ENCODE measurements at regions not wholly inside any gene's neighbourhood (a gene's known extent, or its start where the extent isn't known, plus 50 kb on each side); places are given as distances from the start of the nearest gene placed in this dataset.

DNA sequence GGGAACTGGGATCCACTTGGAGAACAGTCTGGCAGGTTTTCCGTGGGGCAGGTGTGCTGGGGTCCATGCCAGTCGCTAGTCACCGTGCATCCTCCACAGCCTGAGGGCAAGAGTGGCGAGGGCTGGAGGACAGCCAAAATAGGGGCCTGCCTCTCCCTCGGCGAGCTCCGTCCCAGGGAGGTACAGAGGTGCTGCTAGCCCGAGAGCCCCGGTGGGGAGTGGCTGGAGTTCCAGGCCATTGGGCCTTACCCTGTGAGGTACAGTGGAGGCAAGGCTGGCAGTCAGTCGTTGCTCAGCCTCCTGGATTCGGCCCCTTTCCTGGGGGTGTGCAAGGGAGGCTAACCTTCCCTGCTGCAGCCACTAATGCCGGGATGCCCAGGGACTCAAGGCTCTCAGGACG is 406.6 kb downstream of the CMPK2 start:
- H2AFZ ChIP-seq (ENCODE audit: control insufficient read depth, low read length), result no peak overlapping the region
- H3K36me3 ChIP-seq (ENCODE audit: control insufficient read depth in 2 of 2, extremely low read depth in 1 of 2, insufficient read depth in 2 of 2, low read length in 2 of 2), result no peaks in the 10 kb centered on the region
- no peaks in the 10 kb centered on the region for H3K4me1 ChIP-seq (ENCODE audit: control insufficient read depth, extremely low read depth, insufficient read depth, low read length)
- FAIRE-seq, result no peak
- H3K27ac ChIP-seq (ENCODE audit: control insufficient read depth, insufficient read depth, low read length), result no peak overlapping the region
- H3K79me2 ChIP-seq (ENCODE audit: control insufficient read depth, insufficient read depth, low read length), result no peaks in the 10 kb centered on the region
- H3K9me1 ChIP-seq (ENCODE audit: control insufficient read depth, extremely low read depth, insufficient read depth, low read length), result no peaks in the 10 kb centered on the region
- dilution Hi-C loops (cut with MboI; ENCODE audit: extremely low pct_ligation_motif_present, low sequenced_read_pairs), result no loop called here
- H3K27me3 ChIP-seq (ENCODE audit: control insufficient read depth, extremely low read depth, insufficient read depth, low read length), result no peaks in the 10 kb centered on the region
- no peak overlapping the region for H3K4me2 ChIP-seq (ENCODE audit: control insufficient read depth, extremely low read depth, insufficient read depth, low read depth, low read length)
- no peaks in the 10 kb centered on the region for H4K20me1 ChIP-seq (ENCODE audit: control insufficient read depth, extremely low read depth, insufficient read depth, low read length)
- no peak for DNase-seq (ENCODE audit: low read depth, low spot score)
- H3K4me3 ChIP-seq (ENCODE audit: control insufficient read depth in 2 of 3, extremely low read depth in 1 of 3, insufficient read depth in 2 of 3, low read depth in 1 of 3, low read length in 3 of 3), result no peak overlapping the region
- no peak for TF ChIP-seq EZH2 (IDR thresholded peaks at IDR 0.05; ENCODE audit: low read length)
- TF ChIP-seq, protein P1, sequence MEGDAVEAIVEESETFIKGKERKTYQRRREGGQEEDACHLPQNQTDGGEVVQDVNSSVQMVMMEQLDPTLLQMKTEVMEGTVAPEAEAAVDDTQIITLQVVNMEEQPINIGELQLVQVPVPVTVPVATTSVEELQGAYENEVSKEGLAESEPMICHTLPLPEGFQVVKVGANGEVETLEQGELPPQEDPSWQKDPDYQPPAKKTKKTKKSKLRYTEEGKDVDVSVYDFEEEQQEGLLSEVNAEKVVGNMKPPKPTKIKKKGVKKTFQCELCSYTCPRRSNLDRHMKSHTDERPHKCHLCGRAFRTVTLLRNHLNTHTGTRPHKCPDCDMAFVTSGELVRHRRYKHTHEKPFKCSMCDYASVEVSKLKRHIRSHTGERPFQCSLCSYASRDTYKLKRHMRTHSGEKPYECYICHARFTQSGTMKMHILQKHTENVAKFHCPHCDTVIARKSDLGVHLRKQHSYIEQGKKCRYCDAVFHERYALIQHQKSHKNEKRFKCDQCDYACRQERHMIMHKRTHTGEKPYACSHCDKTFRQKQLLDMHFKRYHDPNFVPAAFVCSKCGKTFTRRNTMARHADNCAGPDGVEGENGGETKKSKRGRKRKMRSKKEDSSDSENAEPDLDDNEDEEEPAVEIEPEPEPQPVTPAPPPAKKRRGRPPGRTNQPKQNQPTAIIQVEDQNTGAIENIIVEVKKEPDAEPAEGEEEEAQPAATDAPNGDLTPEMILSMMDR (optimal IDR thresholded peaks at IDR 0.05 in 1 of 3, IDR thresholded peaks at IDR 0.05 in 1 of 3, conservative IDR thresholded peaks at IDR 0.05 in 1 of 3; ENCODE audit: extremely low read depth in 1 of 3, insufficient read depth in 2 of 3, low read length in 3 of 3), result no peak
- H3K9me3 ChIP-seq (ENCODE audit: control insufficient read depth, low read depth, low read length), result no peaks in the 10 kb centered on the region
- no peak overlapping the region for H3K9ac ChIP-seq (ENCODE audit: control insufficient read depth, extremely low read depth, insufficient read depth, low read length)

DNA sequence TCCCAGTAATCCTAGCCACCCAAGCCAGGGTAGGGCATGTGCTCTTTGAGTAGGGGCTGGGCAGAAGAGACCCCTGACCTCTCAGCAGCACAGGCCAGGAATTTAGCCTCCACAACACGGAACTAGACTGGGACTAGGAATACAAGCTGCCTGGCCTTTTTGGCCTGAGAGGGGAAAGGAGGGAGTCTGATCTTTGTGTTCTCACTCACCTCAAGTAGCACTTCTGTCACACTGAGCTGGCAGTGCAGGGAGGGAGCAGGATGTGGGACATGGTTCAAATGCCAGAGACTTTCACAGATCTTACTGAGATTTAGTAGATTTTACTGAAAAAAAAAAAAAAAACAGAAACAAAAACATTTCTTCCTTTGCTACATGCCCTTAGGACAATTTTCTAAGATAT is 395.2 kb downstream of the CMPK2 start:
- Histone ChIP-seq H2AFZ (ENCODE audit: control insufficient read depth, low read length) (no peak overlapping the region), H3K36me3 (ENCODE audit: control insufficient read depth in 2 of 2, extremely low read depth in 1 of 2, insufficient read depth in 2 of 2, low read length in 2 of 2) (no peaks in the 10 kb centered on the region), H3K27ac (ENCODE audit: control insufficient read depth, insufficient read depth, low read length) (no peak overlapping the region), H4K20me1 (ENCODE audit: control insufficient read depth, extremely low read depth, insufficient read depth, low read length) (no peaks in the 10 kb centered on the region), H3K79me2 (ENCODE audit: control insufficient read depth, insufficient read depth, low read length) (no peaks in the 10 kb centered on the region), H3K4me2 (ENCODE audit: control insufficient read depth, extremely low read depth, insufficient read depth, low read depth, low read length) (no peak overlapping the region), H3K9ac (ENCODE audit: control insufficient read depth, extremely low read depth, insufficient read depth, low read length) (no peak overlapping the region), H3K27me3 (ENCODE audit: control insufficient read depth, extremely low read depth, insufficient read depth, low read length) (no peaks in the 10 kb centered on the region), H3K4me1 (ENCODE audit: control insufficient read depth, extremely low read depth, insufficient read depth, low read length) (no peaks in the 10 kb centered on the region), H3K4me3 (ENCODE audit: control insufficient read depth in 2 of 3, extremely low read depth in 1 of 3, insufficient read depth in 2 of 3, low read depth in 1 of 3, low read length in 3 of 3) (no peak overlapping the region), H3K9me3 (ENCODE audit: control insufficient read depth, low read depth, low read length) (peaks cover 2% of the 10 kb centered on the region), H3K9me1 (ENCODE audit: control insufficient read depth, extremely low read depth, insufficient read depth, low read length) (no peaks in the 10 kb centered on the region)
- dilution Hi-C loops (cut with MboI; ENCODE audit: extremely low pct_ligation_motif_present, low sequenced_read_pairs), result no loop called here
- no peak for TF ChIP-seq EZH2 (IDR thresholded peaks at IDR 0.05; ENCODE audit: low read length)
- TF ChIP-seq, protein P1 (optimal IDR thresholded peaks at IDR 0.05 in 1 of 3, IDR thresholded peaks at IDR 0.05 in 1 of 3, conservative IDR thresholded peaks at IDR 0.05 in 1 of 3; ENCODE audit: extremely low read depth in 1 of 3, insufficient read depth in 2 of 3, low read length in 3 of 3), result no peak
- no peak for DNase-seq (ENCODE audit: low read depth, low spot score)
- no peak for FAIRE-seq
